ENCODE measurements at regions not wholly inside any gene's neighbourhood (a gene's known extent, or its start where the extent isn't known, plus 50 kb on each side); places are given as distances from the start of the nearest gene placed in this dataset.

- Mint-ChIP-seq H3K27me3 (no peaks in the 10 kb centered on the region), H3K27ac (no peak overlapping the region), H3K4me1 (no peaks in the 10 kb centered on the region), H3K9me3 (no peaks in the 10 kb centered on the region), H3K36me3 (ENCODE audit: low read depth) (no peaks in the 10 kb centered on the region), H3K4me3 (no peak overlapping the region)
- intact Hi-C loops (cut with micrococcal nuclease), result no loop called here
- DNase-seq, result no peak
Observed at GRCh38 chr9:29637471-29638237, 2064.4 kb upstream of the C9orf72 start.

GRCh38 chr9:29640507-29640906, 2067.2 kb upstream of the C9orf72 start:
- Mint-ChIP-seq H3K27me3 (no peaks in the 10 kb centered on the region), H3K27ac (no peak overlapping the region), H3K4me3 (no peak overlapping the region), H3K9me3 (no peaks in the 10 kb centered on the region), H3K4me1 (no peaks in the 10 kb centered on the region), H3K36me3 (ENCODE audit: low read depth) (no peaks in the 10 kb centered on the region)
- intact Hi-C loops (cut with micrococcal nuclease), result loop anchor here (10.0 kb wide), 1 partner anchor 64 kb away; no protein-coding TSS in a partner anchor
- DNase-seq, result no peak

GRCh38 chr9:29644514-29644913, 2071.2 kb upstream of the C9orf72 start:
- no peak for DNase-seq
- intact Hi-C loops (cut with micrococcal nuclease), result loop anchor here (10.0 kb wide), 1 partner anchor 60 kb away; no protein-coding TSS in a partner anchor
- Mint-ChIP-seq H3K9me3 (no peaks in the 10 kb centered on the region), H3K4me3 (no peak overlapping the region), H3K27me3 (no peaks in the 10 kb centered on the region), H3K4me1 (no peaks in the 10 kb centered on the region), H3K27ac (no peak overlapping the region), H3K36me3 (ENCODE audit: low read depth) (no peaks in the 10 kb centered on the region)

GRCh38 chr9:29647451-29647850, 2074.2 kb upstream of the C9orf72 start:
- Mint-ChIP-seq H3K27ac (no peak overlapping the region), H3K9me3 (no peaks in the 10 kb centered on the region), H3K4me1 (no peaks in the 10 kb centered on the region), H3K36me3 (ENCODE audit: low read depth) (no peaks in the 10 kb centered on the region), H3K27me3 (no peaks in the 10 kb centered on the region), H3K4me3 (no peak overlapping the region)
- intact Hi-C loops (cut with micrococcal nuclease), result loop anchor here (10.0 kb wide), 1 partner anchor 57 kb away; no protein-coding TSS in a partner anchor
- DNase-seq, result no peak

GRCh38 chr9:29648132-29648531, 2074.9 kb upstream of the C9orf72 start:
- Mint-ChIP-seq H3K27ac (no peak overlapping the region), H3K4me1 (no peaks in the 10 kb centered on the region), H3K36me3 (ENCODE audit: low read depth) (no peaks in the 10 kb centered on the region), H3K27me3 (no peaks in the 10 kb centered on the region), H3K9me3 (no peaks in the 10 kb centered on the region), H3K4me3 (no peak overlapping the region)
- intact Hi-C loops (cut with micrococcal nuclease), result loop anchor here (10.0 kb wide), 1 partner anchor 57 kb away; no protein-coding TSS in a partner anchor
- no peak for DNase-seq

GRCh38 chr9:29648601-29649000, 2075.3 kb upstream of the C9orf72 start:
- no peaks in the 10 kb centered on the region for H3K36me3 Mint-ChIP-seq (ENCODE audit: low read depth)
- no peak overlapping the region for H3K4me3 Mint-ChIP-seq
- H3K27ac Mint-ChIP-seq, result no peak overlapping the region
- intact Hi-C loops (cut with micrococcal nuclease), result loop anchor here (10.0 kb wide), 1 partner anchor 56 kb away; no protein-coding TSS in a partner anchor
- no peaks in the 10 kb centered on the region for H3K27me3 Mint-ChIP-seq
- H3K9me3 Mint-ChIP-seq, result no peaks in the 10 kb centered on the region
- no peaks in the 10 kb centered on the region for H3K4me1 Mint-ChIP-seq
- DNase-seq, result no peak

GRCh38 chr9:29656641-29657406, 2083.5 kb upstream of the C9orf72 start:
- Mint-ChIP-seq H3K27me3 (no peaks in the 10 kb centered on the region), H3K27ac (no peak overlapping the region), H3K36me3 (ENCODE audit: low read depth) (no peaks in the 10 kb centered on the region), H3K4me3 (no peak overlapping the region), H3K9me3 (peaks cover 4% of the 10 kb centered on the region), H3K4me1 (no peaks in the 10 kb centered on the region)
- DNase-seq, result no peak
- intact Hi-C loops (cut with micrococcal nuclease), result no loop called here

GRCh38 chr9:29657821-29658220, 2084.5 kb upstream of the C9orf72 start:
- intact Hi-C loops (cut with micrococcal nuclease), result no loop called here
- Mint-ChIP-seq H3K36me3 (ENCODE audit: low read depth) (no peaks in the 10 kb centered on the region), H3K27ac (no peak overlapping the region), H3K4me3 (no peak overlapping the region), H3K4me1 (no peaks in the 10 kb centered on the region), H3K9me3 (peaks cover 4% of the 10 kb centered on the region), H3K27me3 (no peaks in the 10 kb centered on the region)
- DNase-seq, result no peak

GRCh38 chr9:29659014-29659413, 2085.7 kb upstream of the C9orf72 start:
- intact Hi-C loops (cut with micrococcal nuclease), result no loop called here
- Mint-ChIP-seq H3K27me3 (no peaks in the 10 kb centered on the region), H3K4me3 (no peak overlapping the region), H3K27ac (no peak overlapping the region), H3K36me3 (ENCODE audit: low read depth) (no peaks in the 10 kb centered on the region), H3K4me1 (no peaks in the 10 kb centered on the region), H3K9me3 (peaks cover 4% of the 10 kb centered on the region)
- DNase-seq, result no peak

GRCh38 chr9:29659736-29660135, 2086.5 kb upstream of the C9orf72 start:
- Mint-ChIP-seq H3K36me3 (ENCODE audit: low read depth) (no peaks in the 10 kb centered on the region), H3K4me1 (no peaks in the 10 kb centered on the region), H3K4me3 (no peak overlapping the region), H3K27me3 (no peaks in the 10 kb centered on the region), H3K9me3 (peaks cover 4% of the 10 kb centered on the region), H3K27ac (no peak overlapping the region)
- intact Hi-C loops (cut with micrococcal nuclease), result no loop called here
- no peak for DNase-seq

- H3K4me1 Mint-ChIP-seq, result no peaks in the 10 kb centered on the region
- DNase-seq, result no peak
- no peak overlapping the region for H3K4me3 Mint-ChIP-seq
- no peaks in the 10 kb centered on the region for H3K36me3 Mint-ChIP-seq (ENCODE audit: low read depth)
- H3K27ac Mint-ChIP-seq, result no peak overlapping the region
- intact Hi-C loops (cut with micrococcal nuclease), result no loop called here
- no peaks in the 10 kb centered on the region for H3K9me3 Mint-ChIP-seq
- H3K27me3 Mint-ChIP-seq, result no peaks in the 10 kb centered on the region
Observed at GRCh38 chr9:29668732-29669131, 2095.5 kb upstream of the C9orf72 start.

- H3K36me3 Mint-ChIP-seq (ENCODE audit: low read depth), result no peaks in the 10 kb centered on the region
- no peaks in the 10 kb centered on the region for H3K27me3 Mint-ChIP-seq
- intact Hi-C loops (cut with micrococcal nuclease), result no loop called here
- no peak for DNase-seq
- H3K27ac Mint-ChIP-seq, result no peak overlapping the region
- no peaks in the 10 kb centered on the region for H3K4me1 Mint-ChIP-seq
- H3K9me3 Mint-ChIP-seq, result no peaks in the 10 kb centered on the region
- H3K4me3 Mint-ChIP-seq, result no peak overlapping the region
Observed at GRCh38 chr9:29669613-29670012, 2096.3 kb upstream of the C9orf72 start.

- H3K36me3 Mint-ChIP-seq (ENCODE audit: low read depth), result no peaks in the 10 kb centered on the region
- no peak overlapping the region for H3K4me3 Mint-ChIP-seq
- no peak overlapping the region for H3K27ac Mint-ChIP-seq
- intact Hi-C loops (cut with micrococcal nuclease), result no loop called here
- H3K4me1 Mint-ChIP-seq, result no peaks in the 10 kb centered on the region
- peaks cover 5% of the 10 kb centered on the region for H3K9me3 Mint-ChIP-seq
- no peak for DNase-seq
- H3K27me3 Mint-ChIP-seq, result no peaks in the 10 kb centered on the region
Observed at GRCh38 chr9:29685531-29685930, 2112.2 kb upstream of the C9orf72 start.

- peaks cover 3% of the 10 kb centered on the region for H3K9me3 Mint-ChIP-seq
- no peak for DNase-seq
- H3K4me3 Mint-ChIP-seq, result no peak overlapping the region
- no peak overlapping the region for H3K27ac Mint-ChIP-seq
- intact Hi-C loops (cut with micrococcal nuclease), result no loop called here
- no peaks in the 10 kb centered on the region for H3K4me1 Mint-ChIP-seq
- no peaks in the 10 kb centered on the region for H3K36me3 Mint-ChIP-seq (ENCODE audit: low read depth)
- no peaks in the 10 kb centered on the region for H3K27me3 Mint-ChIP-seq
Observed at GRCh38 chr9:29691145-29691544, 2117.9 kb upstream of the C9orf72 start.
